HepG2 (cell line): ENCODE measurements at regions not wholly inside any gene's neighbourhood (a gene's known extent, or its start where the extent isn't known, plus 50 kb on each side); places are given as distances from the start of the nearest gene placed in this dataset.

Experiments used
- ATAC-seq: fragments of 200-7000 bp; cut with Tn5 transposase; 3 replicates; pipeline ENCODE4 v1.9.1; 2020; ENCODE audit warnings: mild to moderate bottlenecking, moderate library complexity
- BruUV-seq: library from RNA; stranded (reverse); fragments of 400-500 nt; replicated peaks from 2 replicates; lab custom pipeline; 2021; lab: Mats Ljungman, UMichigan
- CTCF ChIA-PET: fragments of 300-600 bp; formaldehyde crosslinking; extraction: SDS; loops from one replicate; lab custom pipeline; 2021; ENCODE audit warnings: low total read pairs, inconsistent platforms, low intra/inter-chr PET ratio; lab: Yijun Ruan, JAX
- POLR2A ChIA-PET: fragments of 350-600 bp; sonication (Branson Sonifier 250); formaldehyde crosslinking; loops from one replicate; lab custom pipeline; 2020; ENCODE audit warnings: antibody characterized with exemption, inconsistent platforms; lab: Yijun Ruan, JAX
- DNase-seq: peaks from one replicate; pipeline ENCODE4 v3.0.0-alpha.2; 2015; ENCODE audit warnings: low spot score
- FAIRE-seq: peaks from 3 replicates; lab custom pipeline; 2011; peaks lifted over from hg19 to GRCh38; lab: Jason Lieb, UNC
- H2AFZ ChIP-seq: one replicate; pipeline ENCODE4 v1.6.1; 2011; ENCODE audit warnings: low read length, inconsistent platforms
- H3K27ac ChIP-seq: fragments of 300-600 bp; 3 replicates; pipeline ENCODE4 v1.8.0; 2011; ENCODE audit warnings: mixed run types, mild to moderate bottlenecking, mixed read lengths, low read length, inconsistent platforms; ENCODE audit not compliant: insufficient read depth; ENCODE audit errors: extremely low read length
- H3K27me3 ChIP-seq, 2 experiments: fragments of 200-600 bp in 1 of 2; 2 replicates in 1 of 2; 3 replicates in 1 of 2; pipeline versions ENCODE4 v1.6.0 to v1.8.0; 2011; ENCODE audit warnings: low read length in 2 of 2, mild to moderate bottlenecking in 2 of 2, moderate library complexity in 2 of 2, inconsistent platforms in 1 of 2; ENCODE audit not compliant: insufficient read depth in 2 of 2, control insufficient read depth in 1 of 2
- H3K36me3 ChIP-seq, 2 experiments: fragments of 200-600 bp in 1 of 2; replicated peaks in 1 of 2; 2 replicates in 1 of 2; 3 replicates in 1 of 2; pipeline versions ENCODE4 v1.5.1 to v1.8.0; 2011; ENCODE audit warnings: low read length in 2 of 2, inconsistent platforms in 1 of 2; ENCODE audit not compliant: insufficient read depth in 2 of 2, control insufficient read depth in 1 of 2
- H3K4me1 ChIP-seq: 2 replicates; pipeline ENCODE4 v1.5.1; 2012; ENCODE audit warnings: low read length, inconsistent platforms; ENCODE audit not compliant: insufficient read depth
- H3K4me2 ChIP-seq: 2 replicates; pipeline ENCODE4 v1.6.0; 2011; ENCODE audit warnings: low read depth, low read length, inconsistent platforms
- H3K4me3 ChIP-seq, 3 experiments: fragments of 200-600 bp in 1 of 3; sonication (generic), shearing (Covaris generic) in 1 of 3; replicated peaks in 1 of 3; 2 replicates each; pipeline ENCODE4 v1.5.1; 2011 to 2016; ENCODE audit warnings: low read length in 3 of 3, inconsistent platforms in 2 of 3, low read depth in 2 of 3, mild to moderate bottlenecking in 2 of 3, control low read depth in 1 of 3, mixed read lengths in 1 of 3; ENCODE audit not compliant: insufficient read depth in 1 of 3
- H3K79me2 ChIP-seq: one replicate; pipeline ENCODE4 v1.6.1; 2011; ENCODE audit warnings: low read length, inconsistent platforms; ENCODE audit not compliant: insufficient read depth
- H3K9ac ChIP-seq: 2 replicates; pipeline ENCODE4 v1.6.0; 2011; ENCODE audit warnings: mild to moderate bottlenecking, low read depth, low read length, inconsistent platforms; ENCODE audit not compliant: insufficient read depth
- H3K9me3 ChIP-seq: 2 replicates; pipeline ENCODE4 v1.5.1; 2012; ENCODE audit warnings: mild to moderate bottlenecking, low read length
- H4K20me1 ChIP-seq: 2 replicates; pipeline ENCODE4 v1.6.0; 2011; ENCODE audit warnings: inconsistent platforms, mild to moderate bottlenecking, low read length, moderate library complexity; ENCODE audit not compliant: insufficient read depth
- EED ChIP-seq: sonication (generic); formaldehyde crosslinking; IDR thresholded peaks from 2 replicates; pipeline ENCODE4 v1.5.0; 2020; ENCODE audit warnings: mild to moderate bottlenecking, missing genetic modification reagents
- MXD4 ChIP-seq: IDR thresholded peaks from 2 replicates; pipeline ENCODE4 v1.6.1; 2016; ENCODE audit warnings: mild to moderate bottlenecking, missing biosample characterization, missing genetic modification reagents
- NFYB ChIP-seq: sonication (generic); formaldehyde crosslinking; IDR thresholded peaks from 2 replicates; pipeline ENCODE4 v1.4.0; 2020; ENCODE audit warnings: missing genetic modification reagents
- SNRNP70 ChIP-seq: fragments of 200-400 bp; formaldehyde crosslinking; IDR thresholded peaks from 2 replicates; pipeline ENCODE4 v1.6.1; 2017; ENCODE audit warnings: mild to moderate bottlenecking, low read depth, low read length, moderate library complexity
- SOX5 ChIP-seq: IDR thresholded peaks from 2 replicates; pipeline ENCODE4 v1.6.1; 2016; ENCODE audit warnings: borderline replicate concordance
- ZNF121 ChIP-seq: sonication (generic); formaldehyde crosslinking; IDR thresholded peaks from 2 replicates; pipeline ENCODE4 v1.5.0; 2020; ENCODE audit warnings: mild to moderate bottlenecking, missing genetic modification reagents
- ZZZ3 ChIP-seq: sonication (generic); formaldehyde crosslinking; IDR thresholded peaks from 2 replicates; pipeline ENCODE4 v1.4.0; 2020; ENCODE audit warnings: missing genetic modification reagents, mild to moderate bottlenecking, borderline replicate concordance
- WGBS: methylation state at CpG from one replicate; pipeline ENCODE4 v1.1.6; 2017; ENCODE audit warnings: low lambda C conversion rate; 5-methylcytosine and 5-hydroxymethylcytosine counted together
- in situ Hi-C: cut with HindIII; loops from 2 replicates; pipeline ENCODE4 v1.10.0; 2017; ENCODE audit warnings: low pct_unique_long_range_greater_than_20kb; ENCODE audit not compliant: extremely low pct_ligation_motif_present
- intact Hi-C: fragments of 100-400 bp; cut with micrococcal nuclease; formaldehyde crosslinking; loops from one replicate; pipeline ENCODE4 v1.10.0; 2022; ENCODE audit not compliant: unreplicated experiment
- TF ChIP-seq, protein P1 (sequence below): sonication (generic); formaldehyde crosslinking; IDR thresholded peaks from 2 replicates; pipeline ENCODE4 v1.4.0; 2020; ENCODE audit warnings: missing genetic modification reagents
- TF ChIP-seq, protein P2 (sequence below): sonication (generic); formaldehyde crosslinking; IDR thresholded peaks from 2 replicates; pipeline ENCODE4 v1.5.0; 2020; ENCODE audit warnings: missing genetic modification reagents, mild to moderate bottlenecking, borderline replicate concordance
- TF ChIP-seq, protein P3 (sequence below): sonication (generic); formaldehyde crosslinking; IDR thresholded peaks from 2 replicates; pipeline ENCODE4 v1.4.0; 2020; ENCODE audit warnings: missing genetic modification reagents, borderline replicate concordance
- TF ChIP-seq, protein P4 (sequence below): sonication (generic); formaldehyde crosslinking; IDR thresholded peaks from 2 replicates; pipeline ENCODE4 v1.8.1; 2022; ENCODE audit warnings: low read depth, mild to moderate bottlenecking, missing genetic modification reagents

DNA sequence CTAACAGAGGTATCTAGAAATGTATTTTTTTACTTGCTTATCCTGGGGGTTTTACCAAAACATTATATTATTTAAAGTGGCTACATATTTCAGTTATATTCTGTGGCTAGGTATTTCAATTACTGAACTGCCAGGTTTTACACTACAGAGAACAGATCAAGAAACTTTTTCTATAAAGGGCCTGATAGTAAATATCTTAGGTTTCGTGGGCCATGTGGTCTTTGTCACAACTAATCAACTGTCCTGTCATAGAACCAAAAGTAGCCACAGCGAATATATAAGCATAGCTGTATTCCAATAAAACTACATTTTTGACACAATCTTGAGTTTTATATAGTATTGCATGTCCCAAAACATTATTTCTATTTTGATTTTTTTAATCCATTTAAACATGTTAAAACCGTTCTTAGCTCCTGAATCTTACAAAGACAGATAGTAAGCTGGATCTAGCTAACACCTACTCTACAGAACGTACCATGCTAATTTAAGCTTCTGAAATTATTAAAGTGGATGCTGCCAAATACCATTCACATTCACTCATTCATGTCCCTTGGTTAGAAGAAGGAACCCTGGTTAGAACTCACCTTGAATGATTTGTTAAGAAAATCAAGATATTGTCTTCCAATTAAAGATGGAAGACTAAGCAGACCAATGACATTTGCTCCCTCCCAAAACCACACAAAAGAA, 118.2 kb upstream of the TGFBR2 start:
- peaks cover 29% of the 10 kb centered on the region for H3K4me1 ChIP-seq
- no peak overlapping the region for H2AFZ ChIP-seq
- in situ Hi-C loops (no loop called here), intact Hi-C loops (no loop called here)
- no peak for FAIRE-seq
- no TSS peak for BruUV-seq
- H3K27me3 ChIP-seq, result no peaks in the 10 kb centered on the region
- POLR2A ChIA-PET, result no interaction called here
- H3K36me3 ChIP-seq, result no peaks in the 10 kb centered on the region
- H4K20me1 ChIP-seq, result no peaks in the 10 kb centered on the region
- no peak for ATAC-seq
- H3K9ac ChIP-seq, result no peak overlapping the region
- peaks cover 13% of the 10 kb centered on the region for H3K9me3 ChIP-seq
- no peak overlapping the region for H3K4me2 ChIP-seq
- 95% methylated on average over 4 of the region's 4 CpGs for WGBS
- no peak for DNase-seq
- H3K27ac ChIP-seq, result no peak overlapping the region
- no peaks in the 10 kb centered on the region for H3K79me2 ChIP-seq
- CTCF ChIA-PET, result no interaction called here
- H3K4me3 ChIP-seq, result no peak overlapping the region
- TF ChIP-seq SOX5, result no peak
- TF ChIP-seq EED, result no peak
- TF ChIP-seq ZNF121 (CRISPR knock-in tag), result no peak
- TF ChIP-seq, protein P1, sequence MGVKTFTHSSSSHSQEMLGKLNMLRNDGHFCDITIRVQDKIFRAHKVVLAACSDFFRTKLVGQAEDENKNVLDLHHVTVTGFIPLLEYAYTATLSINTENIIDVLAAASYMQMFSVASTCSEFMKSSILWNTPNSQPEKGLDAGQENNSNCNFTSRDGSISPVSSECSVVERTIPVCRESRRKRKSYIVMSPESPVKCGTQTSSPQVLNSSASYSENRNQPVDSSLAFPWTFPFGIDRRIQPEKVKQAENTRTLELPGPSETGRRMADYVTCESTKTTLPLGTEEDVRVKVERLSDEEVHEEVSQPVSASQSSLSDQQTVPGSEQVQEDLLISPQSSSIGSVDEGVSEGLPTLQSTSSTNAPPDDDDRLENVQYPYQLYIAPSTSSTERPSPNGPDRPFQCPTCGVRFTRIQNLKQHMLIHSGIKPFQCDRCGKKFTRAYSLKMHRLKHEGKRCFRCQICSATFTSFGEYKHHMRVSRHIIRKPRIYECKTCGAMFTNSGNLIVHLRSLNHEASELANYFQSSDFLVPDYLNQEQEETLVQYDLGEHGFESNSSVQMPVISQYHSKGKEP (CRISPR knock-in tag), result no peak
- no peak for TF ChIP-seq MXD4
- no peak for TF ChIP-seq NFYB (CRISPR knock-in tag)
- no peak for TF ChIP-seq SNRNP70
- TF ChIP-seq, protein P2, sequence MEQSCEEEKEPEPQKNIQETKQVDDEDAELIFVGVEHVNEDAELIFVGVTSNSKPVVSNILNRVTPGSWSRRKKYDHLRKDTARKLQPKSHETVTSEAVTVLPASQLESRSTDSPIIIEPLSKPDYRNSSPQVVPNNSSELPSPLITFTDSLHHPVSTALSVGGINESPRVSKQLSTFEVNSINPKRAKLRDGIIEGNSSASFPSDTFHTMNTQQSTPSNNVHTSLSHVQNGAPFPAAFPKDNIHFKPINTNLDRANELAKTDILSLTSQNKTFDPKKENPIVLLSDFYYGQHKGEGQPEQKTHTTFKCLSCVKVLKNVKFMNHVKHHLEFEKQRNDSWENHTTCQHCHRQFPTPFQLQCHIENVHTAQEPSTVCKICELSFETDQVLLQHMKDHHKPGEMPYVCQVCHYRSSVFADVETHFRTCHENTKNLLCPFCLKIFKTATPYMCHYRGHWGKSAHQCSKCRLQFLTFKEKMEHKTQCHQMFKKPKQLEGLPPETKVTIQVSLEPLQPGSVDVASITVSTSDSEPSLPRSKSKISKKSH (CRISPR knock-in tag), result no peak
- TF ChIP-seq, protein P3, sequence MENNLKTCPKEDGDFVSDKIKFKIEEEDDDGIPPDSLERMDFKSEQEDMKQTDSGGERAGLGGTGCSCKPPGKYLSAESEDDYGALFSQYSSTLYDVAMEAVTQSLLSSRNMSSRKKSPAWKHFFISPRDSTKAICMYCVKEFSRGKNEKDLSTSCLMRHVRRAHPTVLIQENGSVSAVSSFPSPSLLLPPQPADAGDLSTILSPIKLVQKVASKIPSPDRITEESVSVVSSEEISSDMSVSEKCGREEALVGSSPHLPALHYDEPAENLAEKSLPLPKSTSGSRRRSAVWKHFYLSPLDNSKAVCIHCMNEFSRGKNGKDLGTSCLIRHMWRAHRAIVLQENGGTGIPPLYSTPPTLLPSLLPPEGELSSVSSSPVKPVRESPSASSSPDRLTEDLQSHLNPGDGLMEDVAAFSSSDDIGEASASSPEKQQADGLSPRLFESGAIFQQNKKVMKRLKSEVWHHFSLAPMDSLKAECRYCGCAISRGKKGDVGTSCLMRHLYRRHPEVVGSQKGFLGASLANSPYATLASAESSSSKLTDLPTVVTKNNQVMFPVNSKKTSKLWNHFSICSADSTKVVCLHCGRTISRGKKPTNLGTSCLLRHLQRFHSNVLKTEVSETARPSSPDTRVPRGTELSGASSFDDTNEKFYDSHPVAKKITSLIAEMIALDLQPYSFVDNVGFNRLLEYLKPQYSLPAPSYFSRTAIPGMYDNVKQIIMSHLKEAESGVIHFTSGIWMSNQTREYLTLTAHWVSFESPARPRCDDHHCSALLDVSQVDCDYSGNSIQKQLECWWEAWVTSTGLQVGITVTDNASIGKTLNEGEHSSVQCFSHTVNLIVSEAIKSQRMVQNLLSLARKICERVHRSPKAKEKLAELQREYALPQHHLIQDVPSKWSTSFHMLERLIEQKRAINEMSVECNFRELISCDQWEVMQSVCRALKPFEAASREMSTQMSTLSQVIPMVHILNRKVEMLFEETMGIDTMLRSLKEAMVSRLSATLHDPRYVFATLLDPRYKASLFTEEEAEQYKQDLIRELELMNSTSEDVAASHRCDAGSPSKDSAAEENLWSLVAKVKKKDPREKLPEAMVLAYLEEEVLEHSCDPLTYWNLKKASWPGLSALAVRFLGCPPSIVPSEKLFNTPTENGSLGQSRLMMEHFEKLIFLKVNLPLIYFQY (CRISPR knock-in tag), result no peak
- TF ChIP-seq, protein P4, sequence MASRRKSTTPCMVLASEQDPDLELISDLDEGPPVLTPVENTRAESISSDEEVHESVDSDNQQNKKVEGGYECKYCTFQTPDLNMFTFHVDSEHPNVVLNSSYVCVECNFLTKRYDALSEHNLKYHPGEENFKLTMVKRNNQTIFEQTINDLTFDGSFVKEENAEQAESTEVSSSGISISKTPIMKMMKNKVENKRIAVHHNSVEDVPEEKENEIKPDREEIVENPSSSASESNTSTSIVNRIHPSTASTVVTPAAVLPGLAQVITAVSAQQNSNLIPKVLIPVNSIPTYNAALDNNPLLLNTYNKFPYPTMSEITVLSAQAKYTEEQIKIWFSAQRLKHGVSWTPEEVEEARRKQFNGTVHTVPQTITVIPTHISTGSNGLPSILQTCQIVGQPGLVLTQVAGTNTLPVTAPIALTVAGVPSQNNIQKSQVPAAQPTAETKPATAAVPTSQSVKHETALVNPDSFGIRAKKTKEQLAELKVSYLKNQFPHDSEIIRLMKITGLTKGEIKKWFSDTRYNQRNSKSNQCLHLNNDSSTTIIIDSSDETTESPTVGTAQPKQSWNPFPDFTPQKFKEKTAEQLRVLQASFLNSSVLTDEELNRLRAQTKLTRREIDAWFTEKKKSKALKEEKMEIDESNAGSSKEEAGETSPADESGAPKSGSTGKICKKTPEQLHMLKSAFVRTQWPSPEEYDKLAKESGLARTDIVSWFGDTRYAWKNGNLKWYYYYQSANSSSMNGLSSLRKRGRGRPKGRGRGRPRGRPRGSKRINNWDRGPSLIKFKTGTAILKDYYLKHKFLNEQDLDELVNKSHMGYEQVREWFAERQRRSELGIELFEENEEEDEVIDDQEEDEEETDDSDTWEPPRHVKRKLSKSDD (CRISPR knock-in tag), result no peak
- no peak for TF ChIP-seq ZZZ3 (CRISPR knock-in tag)
